DMS 273 (cell line): ENCODE measurements at regions not wholly inside any gene's neighbourhood (a gene's known extent, or its start where the extent isn't known, plus 50 kb on each side); places are given as distances from the start of the nearest gene placed in this dataset.
"Not testable (repeated sequence)": the region's sequence is repeated elsewhere in the genome, so short reads cannot be mapped to it uniquely, and the experiment has no call there.

ENCODE experiments used
- DNase-seq: peaks from one replicate; lab custom pipeline; 2025; ENCODE audit not compliant: unreplicated experiment; lab: John Stamatoyannopoulos, UW

DNA sequence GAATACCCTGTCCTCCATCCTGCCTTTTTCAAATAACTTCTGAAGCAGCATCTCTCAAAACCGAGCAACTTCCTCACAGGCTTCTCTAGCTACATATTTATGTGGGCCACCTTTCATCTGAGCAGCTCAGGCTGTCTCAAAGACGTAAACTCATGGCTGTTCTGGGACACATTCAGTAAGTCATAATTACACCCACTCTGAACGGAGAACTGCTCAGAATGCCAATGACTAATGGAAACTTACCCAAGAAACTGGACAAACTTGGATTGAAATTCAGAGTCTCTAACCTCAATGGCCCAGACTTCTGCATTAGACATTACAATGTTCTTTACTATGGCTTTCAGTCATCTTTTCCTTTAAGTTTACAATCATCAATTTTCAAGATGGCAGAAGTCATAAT, 145.2 kb downstream of the RAD51AP2 start:
- no peak for DNase-seq

DNA sequence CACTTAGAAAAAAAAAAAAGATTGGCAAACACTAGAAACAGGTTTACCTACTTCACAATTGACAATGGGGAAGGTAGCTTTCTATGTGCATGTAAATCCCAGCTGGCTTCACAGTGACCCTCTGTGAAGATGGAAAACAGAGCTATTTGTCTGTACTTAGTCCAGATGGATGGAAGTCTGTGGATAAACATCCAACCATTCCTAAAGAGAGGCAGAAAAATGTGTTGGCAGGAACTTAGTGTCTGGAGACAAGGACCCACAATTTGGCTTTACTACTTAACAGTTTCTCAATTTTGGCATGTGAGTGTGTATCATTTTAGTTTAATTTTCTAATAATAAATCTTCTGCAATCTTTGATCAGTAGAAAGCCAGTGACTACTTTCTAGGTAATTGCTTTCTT, 154.4 kb downstream of the RAD51AP2 start:
- no peak for DNase-seq

DNA sequence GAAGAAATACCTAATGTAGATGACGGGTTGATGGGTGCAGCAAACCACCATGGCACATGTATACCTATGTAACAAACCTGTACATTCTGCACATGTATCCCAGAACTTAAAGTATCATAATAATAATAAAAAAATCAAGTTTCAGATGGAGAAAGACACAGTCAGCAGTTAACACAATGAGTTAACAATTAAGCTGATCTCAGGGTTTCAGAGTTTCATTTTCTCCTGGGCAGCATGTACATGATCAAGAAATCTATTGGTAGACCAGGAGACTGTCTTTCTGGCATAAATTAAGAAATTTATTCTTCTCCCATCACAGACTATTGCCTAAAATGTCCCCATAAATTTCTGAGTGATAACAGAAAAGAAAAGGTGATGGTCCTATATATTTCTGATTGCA, 155.3 kb downstream of the RAD51AP2 start:
- no peak for DNase-seq

DNA sequence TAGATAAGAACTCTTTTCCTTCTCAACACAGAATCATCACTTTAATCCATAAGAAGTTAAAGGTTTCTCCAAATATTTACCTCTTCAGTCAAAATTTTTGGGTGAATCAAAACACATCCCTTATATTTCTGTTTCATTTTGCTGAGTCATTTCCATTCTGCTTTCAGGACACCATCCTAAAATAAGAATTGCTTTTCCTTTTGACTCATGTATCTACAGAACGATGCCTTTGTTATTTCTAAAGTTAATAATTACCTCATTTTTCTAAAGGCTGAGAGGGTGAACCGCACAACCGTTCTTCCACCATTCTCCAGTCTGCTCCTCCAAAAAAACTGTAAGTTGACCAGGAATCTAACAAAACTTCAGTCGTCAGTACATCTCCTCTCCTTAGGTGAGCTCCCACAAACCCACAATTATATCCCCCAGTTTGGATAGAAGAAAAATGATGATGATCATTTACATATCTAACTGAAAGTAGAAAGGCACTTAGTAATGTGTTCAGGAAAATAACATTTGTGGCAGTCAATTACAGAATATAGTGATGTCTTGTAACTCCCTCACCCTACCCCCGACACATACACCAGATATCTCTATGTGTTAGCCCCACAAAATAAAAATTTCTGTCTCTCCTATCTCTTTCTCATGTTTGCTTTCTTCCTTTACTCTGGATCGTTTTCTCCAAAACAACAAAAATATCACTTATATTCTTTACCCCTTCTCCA, 162.5 kb downstream of the RAD51AP2 start:
- no peak for DNase-seq

DNA sequence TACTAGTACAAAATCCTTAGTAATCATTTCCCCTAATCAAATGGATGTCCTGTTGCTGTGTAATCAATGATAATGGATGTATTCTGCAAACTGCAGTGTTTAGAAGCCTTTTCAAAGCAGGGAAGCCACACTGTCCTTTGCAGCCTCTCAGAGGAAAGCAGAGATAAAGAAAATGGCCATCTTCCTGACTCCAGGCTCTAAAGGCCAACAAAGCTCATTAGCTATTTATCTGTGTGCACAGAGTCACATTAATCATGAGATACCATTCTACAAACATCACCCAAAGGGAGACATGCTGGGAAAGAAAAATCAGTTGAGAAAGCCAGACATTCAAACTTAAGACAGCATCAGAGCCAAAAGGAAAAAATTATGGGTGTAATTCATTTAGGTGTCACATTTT, 165.0 kb downstream of the RAD51AP2 start:
- DNase-seq: no peak

DNA sequence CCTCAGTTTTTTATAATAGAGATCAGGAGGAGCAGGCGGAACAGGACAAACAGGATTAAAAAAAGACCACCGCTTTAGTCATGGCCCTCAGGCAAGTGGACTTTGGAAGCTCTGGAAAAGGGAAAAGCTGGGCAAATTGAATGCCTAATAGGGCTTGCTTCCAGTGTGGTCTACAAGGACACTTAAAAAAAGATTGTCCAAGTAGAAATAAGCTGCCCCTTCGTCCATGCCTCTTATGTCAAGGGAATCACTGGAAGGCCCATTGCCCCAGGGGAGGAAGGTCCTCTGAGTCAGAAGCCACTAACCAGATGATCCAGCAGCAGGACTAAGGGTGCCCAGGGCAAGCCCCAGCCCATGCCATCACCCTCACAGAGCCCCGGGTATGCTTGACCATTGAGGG, 175.5 kb downstream of the RAD51AP2 start:
- not testable (repeated sequence) for DNase-seq

DNA sequence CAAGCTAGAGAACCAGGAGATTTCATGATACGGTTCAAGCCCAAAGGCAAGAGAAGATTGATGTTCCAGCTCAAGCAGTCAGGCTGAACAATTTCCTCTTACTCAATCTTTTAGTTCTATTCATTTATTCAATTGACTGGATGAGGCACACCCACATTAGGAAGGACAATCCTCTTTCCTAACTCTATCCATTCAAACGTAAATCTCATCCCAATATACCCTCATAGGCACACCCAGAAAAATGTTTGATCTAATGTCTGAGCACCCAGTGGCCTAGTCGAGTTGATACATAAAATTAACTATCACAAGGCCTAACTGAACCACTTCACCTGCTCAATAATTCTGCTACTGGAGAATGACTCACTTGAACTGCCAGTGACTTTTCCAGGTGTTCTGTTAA, 180.7 kb downstream of the RAD51AP2 start:
- no peak for DNase-seq

DNA sequence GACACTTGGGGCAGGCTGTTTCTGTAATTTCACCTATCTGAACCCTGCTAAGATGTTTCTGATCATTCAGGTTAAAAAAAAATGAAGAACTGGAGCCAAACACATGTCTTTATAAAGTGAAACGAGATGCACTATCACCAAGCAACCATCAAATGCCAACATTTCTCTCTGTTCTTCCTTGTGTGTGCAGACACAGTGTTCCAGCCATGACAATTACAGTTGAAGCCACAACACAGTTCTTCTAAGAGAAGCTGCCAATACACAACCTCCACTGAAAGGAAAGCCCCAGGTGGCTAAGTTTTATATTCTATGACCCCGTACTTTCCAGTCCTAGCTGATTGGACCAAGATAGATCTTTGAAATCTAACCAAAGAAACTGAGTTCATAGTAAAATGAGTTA, 181.8 kb downstream of the RAD51AP2 start:
- DNase-seq: no peak

DNA sequence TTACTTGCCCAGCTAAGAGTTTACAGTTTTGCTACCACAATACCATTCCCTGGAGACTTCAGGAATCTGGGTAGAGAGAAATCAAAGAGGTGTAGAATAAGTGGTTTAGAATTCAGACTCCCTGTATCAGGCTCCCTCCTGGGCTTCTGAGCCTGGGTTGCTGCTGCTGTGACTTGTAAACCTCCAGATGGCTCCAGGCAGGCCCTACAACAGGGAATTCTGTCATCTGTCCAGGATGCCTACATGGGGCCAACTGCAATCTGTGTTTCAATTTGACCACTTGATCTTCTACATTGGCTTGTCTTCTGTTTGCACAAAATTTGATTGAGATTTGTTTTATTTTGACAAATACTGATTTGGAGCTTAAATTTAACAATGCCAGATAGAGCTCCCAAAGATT, 183.9 kb downstream of the RAD51AP2 start:
- DNase-seq: no peak

DNA sequence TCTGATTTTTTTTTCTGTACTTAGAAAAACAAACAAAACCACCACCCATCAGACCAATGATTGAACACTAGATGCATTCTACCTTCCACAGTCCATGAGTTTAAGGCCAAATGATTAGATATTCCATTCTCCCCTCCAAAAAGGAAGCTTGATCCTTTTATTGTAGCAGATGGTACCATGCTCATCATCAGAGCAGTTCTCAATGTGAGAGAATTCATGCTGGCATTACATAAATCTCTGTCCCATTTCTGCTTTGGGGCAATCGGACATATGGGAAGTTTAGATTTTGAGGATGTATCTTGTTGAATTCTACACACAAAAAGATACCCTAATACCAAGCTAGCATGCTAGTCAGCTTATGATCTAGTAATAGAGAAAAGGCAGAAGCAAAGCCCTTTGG, 186.6 kb downstream of the RAD51AP2 start:
- DNase-seq: no peak

DNA sequence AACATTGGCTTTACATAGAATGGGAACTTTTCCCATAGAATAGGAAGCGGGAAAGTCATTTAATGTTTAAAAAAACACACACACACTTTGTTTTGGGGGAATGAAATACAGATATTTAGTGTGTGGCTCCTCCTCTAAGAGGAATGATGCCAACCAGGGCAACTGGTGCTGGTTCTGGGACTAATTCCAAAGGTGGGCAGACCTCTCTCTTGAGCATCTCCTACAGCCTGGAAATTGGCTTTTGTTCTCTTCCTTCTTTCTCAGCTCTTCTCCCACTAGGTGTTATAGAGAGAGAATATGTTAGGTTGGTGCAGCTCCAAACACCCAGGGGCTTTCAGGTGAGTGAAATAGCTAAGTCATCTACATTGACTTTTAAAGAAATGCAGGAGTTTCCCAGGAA, 190.1 kb downstream of the RAD51AP2 start:
- no peak for DNase-seq

DNA sequence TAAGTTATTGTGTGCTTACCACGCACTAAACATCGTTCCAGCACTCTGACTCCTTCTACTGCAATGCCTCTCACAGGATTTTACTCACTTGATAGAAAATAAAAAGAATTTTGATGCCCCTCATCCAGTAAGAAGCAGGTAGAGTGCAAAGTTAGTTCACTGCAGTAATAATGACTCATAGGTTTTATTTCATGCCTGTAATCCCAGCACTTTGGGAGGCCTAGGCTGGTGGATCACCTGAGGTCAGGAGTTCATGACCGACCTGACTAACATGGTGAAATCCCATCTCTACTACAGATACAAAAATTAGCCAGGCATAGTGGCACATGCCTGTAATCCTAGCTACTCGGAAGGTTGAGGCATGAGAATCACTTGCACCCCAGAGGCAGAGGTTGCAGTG, 190.6 kb downstream of the RAD51AP2 start:
- no peak for DNase-seq

DNA sequence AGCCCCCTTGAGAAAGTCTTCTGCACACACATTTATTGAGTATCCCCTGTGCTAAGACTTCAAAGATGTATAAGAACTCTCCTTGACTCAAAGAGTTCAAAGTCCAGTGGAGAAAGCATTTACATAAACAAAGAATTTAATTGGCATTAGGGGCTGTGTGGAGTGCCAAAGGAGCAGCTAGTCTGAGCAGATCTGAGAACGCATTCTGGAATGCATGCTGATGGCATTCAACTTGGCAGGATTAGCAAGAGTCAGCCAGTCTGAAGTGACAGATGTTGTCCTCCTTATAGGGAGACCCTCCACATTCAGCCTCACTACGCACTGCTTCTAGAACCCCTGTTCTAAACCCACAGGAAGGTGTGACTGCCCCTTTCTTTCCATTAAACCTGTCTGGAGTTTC, 191.5 kb downstream of the RAD51AP2 start:
- no peak for DNase-seq

DNA sequence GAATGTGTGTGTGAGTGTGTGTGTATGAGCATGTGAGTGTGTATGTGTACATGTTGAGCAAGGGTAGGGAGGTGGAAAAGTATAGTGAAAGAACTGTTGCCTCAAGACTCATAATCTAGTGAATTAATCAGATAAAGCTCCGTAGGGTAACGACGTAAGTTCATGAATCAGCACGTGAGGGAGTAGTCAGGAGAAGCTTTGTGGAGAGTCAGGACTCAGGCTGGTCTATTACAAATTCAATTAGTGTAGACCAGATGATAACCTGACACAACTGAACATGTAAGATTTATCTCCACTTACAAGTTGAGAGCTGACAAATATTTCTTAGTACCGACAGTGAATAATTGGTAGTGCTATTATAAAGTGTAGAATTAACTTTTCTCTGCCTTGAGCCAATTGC, 194.5 kb downstream of the RAD51AP2 start:
- no peak for DNase-seq

DNA sequence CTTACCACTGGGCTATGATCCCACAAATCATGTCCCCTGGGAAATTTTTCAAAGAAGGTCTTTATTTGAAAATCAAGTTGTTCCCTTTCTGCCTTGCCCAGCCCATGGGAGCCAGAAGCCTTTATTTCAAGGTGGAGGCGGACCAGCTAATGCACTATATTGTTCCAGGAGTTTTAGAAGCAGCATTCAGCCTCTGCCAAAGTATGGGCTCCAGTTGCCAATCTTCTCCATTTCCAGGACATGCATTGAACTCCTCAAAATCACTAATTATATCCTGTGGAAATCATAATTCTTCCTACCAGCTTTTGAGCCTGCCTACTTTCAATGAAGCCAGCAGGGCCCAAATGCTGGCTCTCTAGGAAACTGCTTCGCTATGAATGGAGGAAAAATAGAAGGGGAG, 195.8 kb downstream of the RAD51AP2 start:
- no peak for DNase-seq

DNA sequence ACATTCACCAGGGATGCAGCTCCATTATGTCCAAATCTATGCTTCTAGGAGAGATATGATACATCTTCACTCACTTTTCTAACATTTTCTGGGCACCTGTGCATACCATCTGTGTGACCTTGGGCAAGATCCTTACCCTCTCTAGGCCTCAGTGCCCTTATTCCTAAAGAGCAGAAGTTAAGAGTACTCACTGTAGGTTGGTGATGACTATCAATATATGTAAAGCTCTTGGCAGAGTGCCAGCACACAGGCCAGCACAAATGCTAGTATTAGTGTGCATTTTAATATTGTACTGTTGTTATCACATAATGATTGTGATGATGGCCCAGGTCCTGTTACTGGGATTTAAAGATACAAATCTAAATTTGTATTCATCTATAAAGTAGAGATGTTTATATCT, 199.2 kb downstream of the RAD51AP2 start:
- no peak for DNase-seq

DNA sequence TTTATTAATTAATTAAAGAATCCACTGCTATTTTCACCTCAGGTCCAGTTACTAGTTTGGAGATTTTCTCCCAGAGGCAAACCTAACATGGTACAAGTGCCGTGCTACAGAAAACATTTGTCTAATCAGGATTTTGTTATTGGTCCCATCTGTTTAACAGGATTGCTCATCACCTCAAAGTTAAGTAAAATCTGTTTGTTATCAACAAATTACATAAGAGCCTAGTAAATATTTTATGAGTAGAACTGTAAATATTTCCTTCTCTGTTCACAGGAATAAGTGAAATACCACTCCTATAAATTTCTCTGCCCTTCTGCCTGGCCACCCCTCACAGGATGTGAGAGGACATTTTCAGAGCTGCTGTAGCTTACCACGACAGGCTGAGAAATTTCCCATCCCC, 200.2 kb downstream of the RAD51AP2 start:
- no peak for DNase-seq

DNA sequence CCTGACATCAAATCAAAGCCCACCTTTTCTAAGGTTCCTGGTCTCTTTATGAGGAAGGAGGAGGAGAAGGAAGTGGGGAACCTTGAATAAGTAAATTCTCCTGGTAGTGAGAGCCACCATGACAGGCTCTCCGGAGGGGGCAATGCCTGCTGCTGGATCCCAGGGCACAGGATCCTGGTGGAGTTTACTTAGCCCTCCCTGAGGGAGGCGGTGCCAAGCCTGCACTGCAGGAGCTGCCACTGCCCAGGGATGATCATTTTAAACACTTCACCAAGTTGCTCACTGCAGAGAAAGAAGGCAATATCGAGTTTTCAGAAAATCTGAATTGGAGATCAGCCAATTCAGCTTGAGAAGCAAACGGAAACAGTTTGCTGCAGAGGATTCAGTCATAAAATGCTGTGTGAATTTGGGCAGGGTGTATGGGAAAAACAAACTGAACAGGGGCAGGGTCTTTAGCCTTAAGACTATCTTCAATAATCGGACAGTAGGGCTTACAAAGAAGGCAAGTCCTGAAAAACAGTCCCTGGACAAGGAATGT, 200.7 kb downstream of the RAD51AP2 start:
- no peak for DNase-seq

DNA sequence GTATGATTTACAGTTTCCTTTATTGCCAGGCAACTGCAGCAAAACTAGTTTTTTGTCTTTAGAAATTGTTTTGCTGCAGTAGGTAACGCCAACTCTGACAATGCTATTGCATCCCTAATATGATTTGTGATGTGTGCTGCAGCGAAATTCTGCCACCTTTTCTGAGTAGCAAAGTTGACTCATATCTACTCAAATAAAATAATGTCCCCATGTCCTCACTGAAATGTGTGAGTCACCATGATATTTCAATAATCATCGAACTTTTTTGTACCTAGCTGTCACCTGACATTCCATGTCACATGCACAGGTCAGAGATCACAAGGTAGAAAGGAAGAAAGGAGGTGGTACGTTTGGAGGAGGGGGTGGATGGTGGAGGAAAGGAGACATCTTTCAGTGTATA, 205.0 kb downstream of the RAD51AP2 start:
- no peak for DNase-seq

DNA sequence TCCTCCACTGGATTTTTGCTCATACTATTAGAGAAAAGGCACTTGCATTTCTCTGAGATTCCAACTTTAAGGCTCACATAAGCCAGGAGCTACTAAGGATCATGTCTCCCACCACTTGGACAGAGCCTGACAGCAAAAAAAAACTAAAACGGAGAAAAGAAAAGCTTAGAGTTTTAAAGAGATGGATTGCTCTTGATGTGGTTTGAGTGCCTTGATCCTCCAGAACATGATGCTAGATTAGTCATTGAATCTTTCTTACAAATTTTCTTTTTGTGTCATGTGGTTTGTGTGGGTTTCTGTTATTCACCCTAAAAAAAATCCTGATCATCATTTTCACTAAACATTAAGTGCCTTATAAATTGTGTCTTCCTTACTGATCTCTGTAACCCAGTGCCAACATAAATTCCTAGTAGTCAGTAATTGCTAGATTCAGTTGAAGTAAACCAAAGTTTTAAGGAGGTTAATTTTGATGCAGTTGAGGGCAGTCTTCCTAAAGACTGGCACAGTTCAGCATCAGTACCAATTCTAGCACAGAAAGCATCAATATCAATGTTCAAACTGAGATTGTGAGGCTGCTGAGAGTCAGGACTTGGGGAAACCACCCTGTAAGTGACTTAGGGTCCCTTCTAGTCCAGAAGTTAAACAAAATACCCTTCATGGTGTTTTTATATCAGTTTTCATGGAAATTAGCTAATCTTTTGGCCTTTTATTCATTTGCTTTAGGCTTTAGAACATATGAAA, 206.3 kb downstream of the RAD51AP2 start:
- no peak for DNase-seq

DNA sequence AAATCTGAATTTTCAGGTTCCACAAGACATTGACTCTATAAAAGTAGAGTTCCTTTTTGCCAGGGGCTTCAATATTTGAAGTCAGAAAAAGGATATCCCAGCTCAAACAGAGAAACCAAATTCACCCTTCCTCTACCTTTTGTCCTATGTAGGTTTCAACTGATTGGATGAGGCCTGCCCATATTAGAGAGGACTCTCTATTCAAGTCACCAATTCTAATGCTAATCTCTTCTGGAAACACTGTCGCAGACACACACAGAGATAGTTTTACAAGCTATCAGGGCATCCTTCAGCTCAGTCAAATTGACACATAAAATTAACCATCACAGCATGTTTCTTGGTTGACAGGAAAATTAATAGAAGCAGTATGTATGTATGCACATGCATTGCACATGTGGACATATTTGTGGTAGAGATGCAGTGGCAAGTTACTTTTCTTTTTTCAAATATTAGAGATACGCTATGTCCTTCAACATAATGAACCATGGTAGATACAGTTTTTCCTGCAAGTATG, 207.1 kb downstream of the RAD51AP2 start:
- no peak for DNase-seq

DNA sequence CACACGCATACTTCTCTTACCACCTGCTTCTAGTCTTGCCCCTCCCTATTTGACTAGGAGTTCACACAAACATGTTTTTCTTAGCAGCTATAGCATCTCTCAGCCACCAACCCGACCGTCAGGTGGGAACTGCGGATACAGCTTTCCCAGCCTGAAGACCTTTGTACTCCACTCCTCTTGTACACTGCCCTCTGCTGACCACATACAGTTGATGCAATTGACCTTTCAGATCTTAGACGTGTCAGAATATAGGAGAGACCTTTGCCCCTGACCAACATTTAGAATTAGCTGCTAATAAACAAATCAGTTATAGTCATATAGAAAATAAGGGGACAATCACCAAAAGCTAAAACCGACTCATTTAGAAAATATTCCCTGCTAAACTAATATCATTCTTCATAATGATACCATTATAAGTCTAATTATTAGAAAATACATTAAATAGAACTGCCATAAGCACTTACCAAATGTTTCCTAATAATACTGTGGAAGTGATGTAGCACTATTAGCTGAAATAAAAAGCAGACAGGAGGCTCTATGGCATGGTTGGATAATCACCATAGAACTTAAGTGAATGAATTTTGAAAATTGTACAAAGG, 208.4 kb downstream of the RAD51AP2 start:
- peak; percentile 78 for DNase-seq
